GM12873 (cell line): ENCODE measurements at regions not wholly inside any gene's neighbourhood (a gene's known extent, or its start where the extent isn't known, plus 50 kb on each side); places are given as distances from the start of the nearest gene placed in this dataset.

ENCODE experiments used
- TF ChIP-seq, protein P1 (sequence below): IDR thresholded peaks from 2 replicates; pipeline ENCODE4 v1.5.1; 2012; ENCODE audit warnings: low read depth, mild to moderate bottlenecking, moderate library complexity, low read length, control low read depth; ENCODE audit not compliant: insufficient read depth; ENCODE audit errors: missing control alignments

DNA sequence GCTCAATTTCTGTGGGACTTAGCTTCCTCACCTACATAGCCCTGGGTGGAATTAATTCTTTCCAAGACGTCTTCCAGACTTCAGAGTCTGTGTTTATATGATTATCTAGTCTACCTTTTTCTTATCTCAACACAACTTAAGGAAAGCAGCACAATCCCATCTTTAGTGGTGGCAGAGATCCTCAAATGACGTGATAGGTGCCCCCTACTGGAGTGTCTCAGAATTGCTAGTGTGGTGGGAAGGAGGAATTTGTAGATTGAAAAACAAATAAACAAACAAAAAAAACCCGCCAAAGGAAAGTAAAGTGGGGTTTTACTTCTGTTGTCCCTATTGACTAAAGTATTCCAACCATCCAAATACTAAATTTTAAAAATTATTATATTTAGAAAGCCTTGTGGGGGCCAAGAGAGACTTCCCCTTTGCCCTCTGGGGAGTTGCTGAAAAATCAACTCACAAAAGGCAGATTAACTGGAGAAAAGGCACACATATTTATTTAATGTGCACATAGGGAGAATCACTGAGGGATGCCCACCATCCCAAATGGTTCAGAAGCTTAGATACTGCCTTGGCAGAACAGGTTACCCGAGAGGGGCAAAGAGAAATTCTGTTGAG is 283.3 kb downstream of the TMEM167A start:
- TF ChIP-seq, protein P1, sequence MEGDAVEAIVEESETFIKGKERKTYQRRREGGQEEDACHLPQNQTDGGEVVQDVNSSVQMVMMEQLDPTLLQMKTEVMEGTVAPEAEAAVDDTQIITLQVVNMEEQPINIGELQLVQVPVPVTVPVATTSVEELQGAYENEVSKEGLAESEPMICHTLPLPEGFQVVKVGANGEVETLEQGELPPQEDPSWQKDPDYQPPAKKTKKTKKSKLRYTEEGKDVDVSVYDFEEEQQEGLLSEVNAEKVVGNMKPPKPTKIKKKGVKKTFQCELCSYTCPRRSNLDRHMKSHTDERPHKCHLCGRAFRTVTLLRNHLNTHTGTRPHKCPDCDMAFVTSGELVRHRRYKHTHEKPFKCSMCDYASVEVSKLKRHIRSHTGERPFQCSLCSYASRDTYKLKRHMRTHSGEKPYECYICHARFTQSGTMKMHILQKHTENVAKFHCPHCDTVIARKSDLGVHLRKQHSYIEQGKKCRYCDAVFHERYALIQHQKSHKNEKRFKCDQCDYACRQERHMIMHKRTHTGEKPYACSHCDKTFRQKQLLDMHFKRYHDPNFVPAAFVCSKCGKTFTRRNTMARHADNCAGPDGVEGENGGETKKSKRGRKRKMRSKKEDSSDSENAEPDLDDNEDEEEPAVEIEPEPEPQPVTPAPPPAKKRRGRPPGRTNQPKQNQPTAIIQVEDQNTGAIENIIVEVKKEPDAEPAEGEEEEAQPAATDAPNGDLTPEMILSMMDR = peak; percentile 73

DNA sequence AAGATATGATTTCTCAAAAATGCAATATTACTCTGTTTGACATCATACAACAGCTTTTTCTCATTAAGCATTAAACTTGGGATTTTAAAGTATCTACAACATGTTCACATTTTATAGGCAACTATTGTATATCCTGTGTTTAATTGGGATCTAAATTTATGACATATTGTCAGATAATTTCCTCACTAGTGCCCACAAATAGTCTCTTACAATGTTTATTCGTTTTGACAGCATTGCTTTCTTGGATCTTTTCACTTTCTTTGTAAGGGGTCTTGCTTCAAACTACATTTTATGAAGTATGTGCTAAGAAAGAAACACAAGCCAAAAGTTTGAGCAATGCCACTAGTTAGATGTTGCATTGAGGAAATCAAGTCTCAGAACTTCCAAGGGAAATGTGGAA is 285.1 kb downstream of the TMEM167A start:
- TF ChIP-seq, protein P1 = no peak

DNA sequence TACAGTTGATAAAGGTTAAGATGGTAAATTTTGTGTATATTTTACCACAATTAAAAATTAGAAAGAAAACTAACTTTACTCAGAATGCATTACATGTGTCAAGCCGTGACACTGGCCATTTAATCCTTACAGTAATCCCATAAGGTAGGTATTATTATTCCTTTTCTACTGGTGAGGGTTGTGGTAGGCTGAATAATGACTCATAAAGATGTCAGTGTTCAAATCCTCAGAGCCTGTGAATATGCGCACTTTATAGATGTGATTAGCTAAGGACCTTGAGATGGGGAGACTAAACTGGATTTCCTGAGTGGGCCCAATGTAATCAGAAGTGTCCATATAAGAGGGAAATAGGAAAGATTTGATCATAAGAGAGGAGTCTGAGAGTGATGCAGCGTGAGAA is 288.1 kb downstream of the TMEM167A start:
- TF ChIP-seq, protein P1 = no peak

DNA sequence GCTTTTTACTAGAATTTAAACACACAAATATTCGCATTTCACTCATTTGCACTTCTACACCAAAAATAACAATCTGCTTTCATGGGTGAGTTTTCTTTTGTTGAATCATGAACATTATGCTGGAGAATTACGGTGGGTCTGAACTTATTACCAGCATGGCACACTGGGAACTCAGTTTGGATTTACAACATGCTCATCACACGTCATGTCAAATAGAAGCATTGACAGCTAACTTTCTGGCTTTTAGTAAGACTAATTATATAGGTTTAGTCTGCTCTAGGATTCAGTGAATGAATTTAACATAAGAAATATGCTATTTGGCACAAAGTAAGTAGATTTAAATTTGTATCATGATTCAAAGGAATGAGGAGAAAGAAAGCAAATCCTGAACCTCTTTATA is 290.4 kb downstream of the TMEM167A start:
- TF ChIP-seq, protein P1 = no peak

DNA sequence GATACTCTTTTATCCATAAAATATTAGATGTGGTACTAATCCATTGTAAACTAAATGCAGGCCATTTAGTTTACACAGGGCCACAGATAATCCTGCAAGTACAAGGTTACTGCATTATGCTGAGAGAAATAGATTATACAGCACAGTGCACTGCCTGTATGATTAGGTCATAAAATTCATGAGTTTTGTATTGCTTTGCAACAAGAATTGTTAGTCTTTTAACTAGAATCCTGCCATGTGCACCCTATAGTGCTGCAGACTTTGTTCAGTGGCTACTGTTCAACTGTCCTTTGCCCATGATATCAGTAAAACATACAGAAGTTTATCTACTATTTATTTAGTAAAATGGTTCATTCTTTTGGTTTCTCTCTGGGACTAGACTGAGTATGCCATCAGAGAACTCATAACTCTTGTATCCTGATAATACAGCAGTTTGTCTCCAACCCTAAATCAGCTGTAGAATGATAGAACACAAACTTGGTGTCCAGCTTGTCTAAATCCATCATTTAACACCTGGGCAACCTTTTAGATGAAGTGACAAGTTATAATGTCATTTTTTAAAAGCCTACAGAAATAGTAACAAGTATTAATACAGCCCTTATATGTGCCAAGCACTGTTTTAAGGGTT is 291.2 kb downstream of the TMEM167A start:
- TF ChIP-seq, protein P1 = no peak

DNA sequence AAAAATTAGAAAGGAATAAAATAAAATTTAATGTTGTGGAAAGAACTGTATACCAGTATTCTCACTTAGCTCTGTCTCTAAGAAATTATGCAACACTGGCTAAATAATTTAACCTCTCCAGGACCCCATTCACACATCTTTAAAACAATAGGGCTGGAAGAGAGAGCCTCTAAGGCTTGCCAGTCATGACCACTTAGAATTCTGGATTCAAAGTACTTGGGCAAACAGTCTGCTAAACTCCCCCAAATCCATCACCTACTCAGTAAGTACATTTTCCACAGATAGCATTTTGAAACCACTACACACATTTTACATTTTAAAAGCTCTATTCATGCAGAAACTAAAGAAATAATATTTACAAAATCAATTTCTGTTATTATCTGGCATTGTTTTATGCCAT is 291.7 kb downstream of the TMEM167A start:
- TF ChIP-seq, protein P1 = no peak

DNA sequence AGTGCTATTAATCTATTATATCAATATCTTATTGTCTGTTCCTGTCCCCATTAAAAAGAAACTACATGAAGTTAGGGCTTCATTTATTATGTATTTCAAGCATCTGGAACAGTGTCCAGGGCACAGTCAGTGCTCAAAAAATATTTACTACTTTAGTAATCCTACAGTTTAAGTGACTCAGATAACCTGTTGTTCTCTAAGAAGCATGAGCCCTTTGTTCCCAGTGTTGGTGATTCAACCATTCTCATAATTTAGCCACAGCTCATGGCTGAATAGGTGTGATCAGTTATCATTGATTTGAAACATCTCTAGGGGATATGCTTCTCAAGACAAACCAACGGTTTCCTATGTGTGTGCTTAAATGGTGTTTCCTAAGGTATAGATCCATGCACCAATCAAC is 292.7 kb downstream of the TMEM167A start:
- TF ChIP-seq, protein P1 = no peak
